Stomach smooth muscle (tissue), 2 donors: ENCODE measurements at regions not wholly inside any gene's neighbourhood (a gene's known extent, or its start where the extent isn't known, plus 50 kb on each side); places are given as distances from the start of the nearest gene placed in this dataset.

Experiments used
- H3K27ac ChIP-seq: one replicate; pipeline ENCODE4 v1.7.0; 2013; ENCODE audit warnings: mild to moderate bottlenecking, low read length, inconsistent platforms
- H3K27me3 ChIP-seq, 2 donors: one replicate each; pipeline ENCODE4 v1.7.0; 2013; ENCODE audit warnings: low read length in 2 of 2; ENCODE audit not compliant: insufficient read depth in 2 of 2, control insufficient read depth in 1 of 2
- H3K36me3 ChIP-seq, 2 donors: one replicate each; pipeline ENCODE4 v1.7.0; 2013; ENCODE audit warnings: low read length in 2 of 2; ENCODE audit not compliant: control insufficient read depth in 2 of 2, insufficient read depth in 2 of 2
- H3K4me1 ChIP-seq: one replicate; pipeline ENCODE4 v1.7.0; 2013; ENCODE audit warnings: low read length; ENCODE audit not compliant: control insufficient read depth, insufficient read depth
- H3K4me3 ChIP-seq, 2 donors: one replicate each; pipeline ENCODE4 v1.7.0; 2013; ENCODE audit warnings: low read length in 2 of 2
- H3K9ac ChIP-seq, 2 donors: one replicate each; pipeline ENCODE4 v1.7.0; 2013; ENCODE audit warnings: low read length in 2 of 2, mild to moderate bottlenecking in 1 of 2
- H3K9me3 ChIP-seq, 2 donors: one replicate each; pipeline ENCODE4 v1.7.0; 2013; ENCODE audit warnings: low read length in 2 of 2; ENCODE audit not compliant: control insufficient read depth in 2 of 2
- donor health status: healthy.
- donor health status: Pancreatic carcinoma.

- Histone ChIP-seq H3K9ac (no peak overlapping the region), H3K9me3 (no peaks in the 10 kb centered on the region), H3K4me3 (no peak overlapping the region), H3K27ac (no peak overlapping the region), H3K27me3 (no peaks in the 10 kb centered on the region), H3K36me3 (no peaks in the 10 kb centered on the region), H3K4me1 (no peaks in the 10 kb centered on the region)
Observed at GRCh38 chr1:188228623-188229022, 1399.9 kb downstream of the PLA2G4A start.

DNA sequence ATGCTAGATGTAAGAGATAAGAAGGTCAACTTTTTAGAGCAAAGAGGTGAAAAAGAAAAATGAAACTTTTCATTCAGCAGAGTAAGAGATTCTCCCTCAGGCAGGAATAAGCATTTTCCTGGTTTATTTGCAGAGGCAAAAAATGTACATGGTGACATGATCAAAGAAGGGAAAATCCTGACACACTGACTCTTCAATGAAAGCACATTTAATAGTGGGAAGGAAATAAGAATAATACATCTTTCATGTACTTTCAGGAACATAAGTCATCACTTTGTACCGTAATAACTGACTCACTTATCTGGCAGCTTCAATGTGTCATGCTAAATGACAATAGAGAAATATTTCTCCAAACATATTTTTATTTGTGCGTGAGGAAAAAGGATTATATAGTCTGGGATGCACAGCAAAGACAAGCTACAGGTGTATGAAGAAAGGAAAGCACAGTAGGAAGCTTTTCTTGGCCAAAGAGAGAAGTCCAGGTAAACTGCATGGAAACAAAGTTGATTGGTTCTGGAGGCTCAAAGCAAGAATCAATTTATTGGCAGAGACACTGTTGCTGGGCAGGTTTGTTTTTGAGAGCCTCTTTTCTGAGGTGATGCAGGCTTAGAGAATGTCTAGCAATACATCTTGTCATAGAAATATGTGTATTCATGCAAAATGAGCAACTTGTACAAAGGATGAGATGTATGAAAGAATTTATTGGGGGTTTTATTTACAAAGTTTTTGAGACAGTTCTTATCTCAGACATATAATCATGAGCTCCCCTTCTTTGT is 1409.0 kb downstream of the PLA2G4A start:
- Histone ChIP-seq H3K36me3 (no peaks in the 10 kb centered on the region), H3K27ac (no peak overlapping the region), H3K9me3 (no peaks in the 10 kb centered on the region), H3K4me3 (no peak overlapping the region), H3K27me3 (no peaks in the 10 kb centered on the region), H3K9ac (no peak overlapping the region), H3K4me1 (no peaks in the 10 kb centered on the region)

- no peak overlapping the region for H3K4me3 ChIP-seq
- H3K9me3 ChIP-seq, result no peaks in the 10 kb centered on the region
- H3K4me1 ChIP-seq, result no peaks in the 10 kb centered on the region
- H3K27ac ChIP-seq, result no peak overlapping the region
- H3K9ac ChIP-seq, result no peak overlapping the region
- no peaks in the 10 kb centered on the region for H3K36me3 ChIP-seq
- H3K27me3 ChIP-seq, result no peaks in the 10 kb centered on the region
Observed at GRCh38 chr1:188240772-188241406, 1412.1 kb downstream of the PLA2G4A start.

- Histone ChIP-seq H3K9ac (no peak overlapping the region), H3K27ac (no peak overlapping the region), H3K36me3 (no peaks in the 10 kb centered on the region), H3K4me1 (no peaks in the 10 kb centered on the region), H3K9me3 (no peaks in the 10 kb centered on the region), H3K27me3 (no peaks in the 10 kb centered on the region), H3K4me3 (no peak overlapping the region)
Observed at GRCh38 chr1:188241629-188242028, 1412.9 kb downstream of the PLA2G4A start.

GRCh38 chr1:188243456-188243855 is 1414.7 kb downstream of the PLA2G4A start:
- no peak overlapping the region for H3K9ac ChIP-seq
- H3K9me3 ChIP-seq, result no peaks in the 10 kb centered on the region
- H3K27ac ChIP-seq, result no peak overlapping the region
- H3K36me3 ChIP-seq, result no peaks in the 10 kb centered on the region
- H3K4me3 ChIP-seq, result no peak overlapping the region
- no peaks in the 10 kb centered on the region for H3K4me1 ChIP-seq
- no peaks in the 10 kb centered on the region for H3K27me3 ChIP-seq

- H3K4me1 ChIP-seq, result no peaks in the 10 kb centered on the region
- no peaks in the 10 kb centered on the region for H3K27me3 ChIP-seq
- H3K9ac ChIP-seq, result no peak overlapping the region
- no peaks in the 10 kb centered on the region for H3K36me3 ChIP-seq
- no peak overlapping the region for H3K27ac ChIP-seq
- no peak overlapping the region for H3K4me3 ChIP-seq
- H3K9me3 ChIP-seq, result no peaks in the 10 kb centered on the region
Observed at GRCh38 chr1:188244681-188245080, 1415.9 kb downstream of the PLA2G4A start.

DNA sequence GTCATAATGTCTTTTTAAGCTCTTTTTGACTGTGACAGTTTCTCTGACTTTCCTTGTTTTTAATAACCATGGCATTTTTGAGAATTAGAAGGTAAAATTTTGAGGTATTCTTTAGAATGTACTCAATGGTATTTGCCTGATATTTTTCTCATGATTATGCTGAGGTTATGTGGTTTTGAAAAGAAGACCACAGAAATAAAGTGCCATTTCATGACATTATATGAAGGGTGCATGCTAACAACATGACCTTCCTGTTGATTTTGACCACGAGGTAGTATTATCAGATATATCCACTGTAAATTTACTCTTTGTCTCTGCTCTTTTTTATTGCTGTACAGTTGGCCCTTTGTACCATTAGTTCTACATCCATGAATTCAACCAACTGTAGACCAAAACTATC is 1418.5 kb downstream of the PLA2G4A start:
- H3K27me3 ChIP-seq, result no peaks in the 10 kb centered on the region
- no peak overlapping the region for H3K4me3 ChIP-seq
- H3K9me3 ChIP-seq, result no peaks in the 10 kb centered on the region
- H3K27ac ChIP-seq, result no peak overlapping the region
- H3K4me1 ChIP-seq, result no peaks in the 10 kb centered on the region
- H3K9ac ChIP-seq, result no peak overlapping the region
- H3K36me3 ChIP-seq, result no peaks in the 10 kb centered on the region

- Histone ChIP-seq H3K4me3 (no peak overlapping the region), H3K4me1 (no peaks in the 10 kb centered on the region), H3K27me3 (no peaks in the 10 kb centered on the region), H3K9me3 (no peaks in the 10 kb centered on the region), H3K9ac (no peak overlapping the region), H3K36me3 (no peaks in the 10 kb centered on the region), H3K27ac (no peak overlapping the region)
Observed at GRCh38 chr1:188249811-188250210, 1421.1 kb downstream of the PLA2G4A start.

DNA sequence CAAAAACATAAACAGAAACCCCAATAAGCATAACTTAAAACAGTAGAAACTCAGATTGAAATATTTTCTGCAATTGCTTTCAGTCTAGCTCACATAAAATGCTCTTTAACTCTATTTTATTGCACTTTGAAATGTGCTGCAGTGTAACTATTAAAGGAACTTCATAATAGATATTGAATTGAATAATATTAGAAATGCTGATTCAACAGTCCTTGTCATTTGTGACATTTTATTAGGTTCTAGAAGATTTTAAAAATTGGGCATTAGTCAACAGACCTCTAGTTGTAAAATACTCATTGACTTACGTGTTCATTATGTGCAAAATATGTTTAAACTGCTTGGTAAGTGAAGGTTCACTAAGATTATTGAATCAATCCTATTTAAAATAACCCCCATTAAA is 1422.3 kb downstream of the PLA2G4A start:
- no peaks in the 10 kb centered on the region for H3K27me3 ChIP-seq
- no peaks in the 10 kb centered on the region for H3K4me1 ChIP-seq
- no peaks in the 10 kb centered on the region for H3K36me3 ChIP-seq
- no peak overlapping the region for H3K27ac ChIP-seq
- no peak overlapping the region for H3K9ac ChIP-seq
- no peaks in the 10 kb centered on the region for H3K9me3 ChIP-seq
- H3K4me3 ChIP-seq, result no peak overlapping the region

GRCh38 chr1:188261849-188262248 is 1433.1 kb downstream of the PLA2G4A start:
- no peak overlapping the region for H3K9ac ChIP-seq
- H3K27ac ChIP-seq, result no peak overlapping the region
- H3K4me1 ChIP-seq, result no peaks in the 10 kb centered on the region
- H3K36me3 ChIP-seq, result no peaks in the 10 kb centered on the region
- no peaks in the 10 kb centered on the region for H3K27me3 ChIP-seq
- H3K4me3 ChIP-seq, result no peak overlapping the region
- H3K9me3 ChIP-seq, result peaks cover 0 to 3% of the 10 kb centered on the region in 2 donors

DNA sequence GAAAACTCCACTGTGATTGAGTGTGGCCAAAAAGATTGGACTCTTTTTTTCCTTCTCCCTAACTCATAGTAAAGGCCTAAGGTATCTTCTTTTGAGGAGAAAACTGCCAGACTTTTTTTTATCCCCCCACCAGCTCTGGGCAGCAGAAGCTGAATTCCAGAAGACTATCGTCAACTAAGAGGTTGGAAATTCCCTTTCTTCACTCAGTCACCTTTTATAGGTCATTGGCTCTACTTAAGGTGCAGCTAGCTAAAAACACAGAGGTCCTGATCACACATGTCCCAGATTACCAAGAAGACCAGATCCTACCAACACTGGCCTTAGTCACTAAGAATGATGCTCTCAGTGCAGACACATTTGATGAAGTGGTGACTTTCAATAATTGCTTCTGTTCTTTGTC is 1441.2 kb downstream of the PLA2G4A start:
- Histone ChIP-seq H3K4me1 (no peaks in the 10 kb centered on the region), H3K9ac (no peak overlapping the region), H3K36me3 (no peaks in the 10 kb centered on the region), H3K27ac (no peak overlapping the region), H3K9me3 (peaks cover 0 to 3% of the 10 kb centered on the region in 2 donors), H3K27me3 (no peaks in the 10 kb centered on the region), H3K4me3 (no peak overlapping the region)
